ENCODE measurements at regions not wholly inside any gene's neighbourhood (a gene's known extent, or its start where the extent isn't known, plus 50 kb on each side); places are given as distances from the start of the nearest gene placed in this dataset.

GRCh38 chr10:2744547-2745200 is 322.7 kb upstream of the PFKP start:
- CTCF ChIA-PET = no interaction called here

DNA sequence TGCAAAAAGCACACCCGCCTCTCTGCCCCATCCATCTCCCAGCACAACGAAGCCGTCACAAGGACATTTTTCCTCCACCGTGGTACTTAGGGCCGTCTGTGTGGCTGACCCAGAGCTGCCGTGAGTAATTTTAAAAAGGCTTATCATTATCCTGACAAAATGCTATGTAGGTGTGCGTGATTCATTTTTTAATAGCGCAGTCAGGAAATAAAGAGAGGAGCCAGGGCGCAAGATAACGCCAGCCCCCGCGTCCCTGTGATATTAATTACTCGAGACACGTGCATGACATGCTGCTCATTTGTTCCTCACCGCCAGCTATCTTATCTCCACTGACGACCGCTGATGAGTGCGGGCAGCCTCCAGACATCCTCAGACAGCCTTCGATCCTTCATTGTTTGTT is 332.7 kb upstream of the PFKP start:
- POLR2A ChIA-PET = no interaction called here
- no peak for DNase-seq (ENCODE audit: extremely low spot score)
- TF ChIP-seq BHLHE40 (IDR thresholded peaks at IDR 0.05; ENCODE audit: borderline replicate concordance) (no peak), LEF1 (IDR thresholded peaks at IDR 0.05; ENCODE audit: borderline replicate concordance) (no peak), HDGF (IDR thresholded peaks at IDR 0.05; ENCODE audit: borderline replicate concordance) (no peak), SP1 (IDR thresholded peaks at IDR 0.05) (no peak), NFRKB (IDR thresholded peaks at IDR 0.05) (no peak), ZNF384 (IDR thresholded peaks at IDR 0.05) (no peak), CTBP1 (IDR thresholded peaks at IDR 0.05; ENCODE audit: borderline replicate concordance) (no peak), FOXK2 (IDR thresholded peaks at IDR 0.05) (no peak), FOXM1 (IDR thresholded peaks at IDR 0.05; ENCODE audit: borderline replicate concordance) (no peak), ARNT (IDR thresholded peaks at IDR 0.05) (no peak), TARDBP (IDR thresholded peaks at IDR 0.05) (no peak), L3MBTL2 (conservative IDR thresholded peaks at IDR 0.05) (no peak), SUZ12 (IDR thresholded peaks at IDR 0.05) (no peak)
- TF ChIP-seq, protein P1, sequence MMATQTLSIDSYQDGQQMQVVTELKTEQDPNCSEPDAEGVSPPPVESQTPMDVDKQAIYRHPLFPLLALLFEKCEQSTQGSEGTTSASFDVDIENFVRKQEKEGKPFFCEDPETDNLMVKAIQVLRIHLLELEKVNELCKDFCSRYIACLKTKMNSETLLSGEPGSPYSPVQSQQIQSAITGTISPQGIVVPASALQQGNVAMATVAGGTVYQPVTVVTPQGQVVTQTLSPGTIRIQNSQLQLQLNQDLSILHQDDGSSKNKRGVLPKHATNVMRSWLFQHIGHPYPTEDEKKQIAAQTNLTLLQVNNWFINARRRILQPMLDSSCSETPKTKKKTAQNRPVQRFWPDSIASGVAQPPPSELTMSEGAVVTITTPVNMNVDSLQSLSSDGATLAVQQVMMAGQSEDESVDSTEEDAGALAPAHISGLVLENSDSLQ (IDR thresholded peaks at IDR 0.05) = no peak
- CTCF ChIA-PET = no interaction called here

More at GRCh38 chr10:2744547-2745200, 322.7 kb upstream of the PFKP start:
- POLR2A ChIA-PET = no interaction called here
- no peak for DNase-seq (ENCODE audit: extremely low spot score)
- TF ChIP-seq NFRKB (IDR thresholded peaks at IDR 0.05) (no peak), FOXM1 (IDR thresholded peaks at IDR 0.05; ENCODE audit: borderline replicate concordance) (no peak), L3MBTL2 (conservative IDR thresholded peaks at IDR 0.05) (no peak), CTBP1 (IDR thresholded peaks at IDR 0.05; ENCODE audit: borderline replicate concordance) (no peak), TARDBP (IDR thresholded peaks at IDR 0.05) (no peak), ARNT (IDR thresholded peaks at IDR 0.05) (no peak), LEF1 (IDR thresholded peaks at IDR 0.05; ENCODE audit: borderline replicate concordance) (no peak), SP1 (IDR thresholded peaks at IDR 0.05) (no peak), HDGF (IDR thresholded peaks at IDR 0.05; ENCODE audit: borderline replicate concordance) (no peak), BHLHE40 (IDR thresholded peaks at IDR 0.05; ENCODE audit: borderline replicate concordance) (no peak), ZNF384 (IDR thresholded peaks at IDR 0.05) (no peak), FOXA1 (IDR thresholded peaks at IDR 0.05) (no peak), ELF4 (IDR thresholded peaks at IDR 0.05) (no peak)

DNA sequence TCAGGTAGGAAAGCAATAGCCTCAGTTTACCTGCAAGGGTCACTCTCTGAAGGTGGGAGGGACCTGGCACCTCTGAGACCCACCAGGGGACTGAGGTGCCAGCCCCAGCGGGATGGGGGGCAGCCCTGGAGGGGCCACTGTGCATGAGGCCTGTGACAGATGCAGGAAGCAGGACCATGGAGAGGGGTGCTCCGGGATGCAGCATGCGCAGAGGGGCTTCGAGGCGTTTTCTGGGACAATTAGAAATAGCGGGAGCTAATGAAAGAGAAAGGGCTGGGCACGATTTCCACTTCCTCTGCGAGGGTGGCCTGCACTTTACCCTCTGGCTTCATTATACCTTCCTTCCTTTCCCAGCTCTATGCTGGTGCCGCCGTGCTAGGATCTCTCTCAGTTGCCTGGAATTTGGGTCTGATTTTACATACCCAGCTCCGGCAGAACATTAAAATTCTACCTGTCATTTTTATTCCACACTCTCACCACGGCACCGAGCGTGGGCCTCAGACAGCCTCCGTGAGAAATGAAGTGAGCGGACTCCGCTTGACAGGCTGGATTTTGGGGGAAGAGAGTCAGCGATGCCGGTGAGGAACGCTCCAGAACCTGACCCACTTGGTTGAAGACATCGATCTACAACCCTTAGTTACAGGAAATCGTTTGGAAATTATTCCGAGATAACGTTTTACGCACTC is 333.9 kb upstream of the PFKP start:
- no peak for DNase-seq (ENCODE audit: extremely low spot score)
- TF ChIP-seq ARNT (IDR thresholded peaks at IDR 0.05) (no peak), L3MBTL2 (conservative IDR thresholded peaks at IDR 0.05) (no peak), NFRKB (IDR thresholded peaks at IDR 0.05) (no peak), ELF4 (IDR thresholded peaks at IDR 0.05) (no peak), FOXA1 (IDR thresholded peaks at IDR 0.05) (no peak)
- CTCF ChIA-PET = no interaction called here
- POLR2A ChIA-PET = no interaction called here

- TF ChIP-seq HDGF (IDR thresholded peaks at IDR 0.05; ENCODE audit: borderline replicate concordance) (no peak), FOXA1 (IDR thresholded peaks at IDR 0.05) (no peak), SP1 (IDR thresholded peaks at IDR 0.05) (no peak), TARDBP (IDR thresholded peaks at IDR 0.05) (no peak), BHLHE40 (IDR thresholded peaks at IDR 0.05; ENCODE audit: borderline replicate concordance) (no peak), ZNF384 (IDR thresholded peaks at IDR 0.05) (no peak), ARNT (IDR thresholded peaks at IDR 0.05) (no peak), NFRKB (IDR thresholded peaks at IDR 0.05) (no peak), FOXM1 (IDR thresholded peaks at IDR 0.05; ENCODE audit: borderline replicate concordance) (no peak)
- TF ChIP-seq, protein P1 (IDR thresholded peaks at IDR 0.05) = no peak
- POLR2A ChIA-PET = no interaction called here
- DNase-seq (ENCODE audit: extremely low spot score) = no peak
- CTCF ChIA-PET = no interaction called here
These were observed 335.4 kb upstream of the PFKP start for GRCh38 chr10:2731940-2732339.

DNA sequence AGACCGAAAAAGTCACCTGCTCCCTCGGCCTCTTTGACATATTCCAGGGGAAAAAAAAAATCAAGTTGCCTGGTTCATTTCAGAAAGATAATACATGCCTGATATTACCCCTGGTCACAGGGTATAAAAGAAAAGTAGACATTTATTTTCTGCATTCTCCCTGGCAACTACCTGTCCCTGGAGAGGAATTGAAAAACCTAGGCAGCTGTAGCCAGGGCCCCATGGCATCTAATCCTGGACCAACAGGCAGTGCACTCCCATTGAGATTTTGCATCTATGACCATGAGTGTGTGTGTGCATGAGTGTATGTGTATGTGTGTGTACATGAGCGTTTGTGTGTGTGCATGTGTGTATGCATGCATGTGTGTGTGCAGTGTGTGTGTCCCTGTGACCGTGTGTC is 338.2 kb upstream of the PFKP start:
- ChIA-PET POLR2A (no interaction called here), CTCF (no interaction called here)
- TF ChIP-seq TARDBP (IDR thresholded peaks at IDR 0.05) (no peak), ELF4 (IDR thresholded peaks at IDR 0.05) (no peak), CTBP1 (IDR thresholded peaks at IDR 0.05; ENCODE audit: borderline replicate concordance) (no peak), HDGF (IDR thresholded peaks at IDR 0.05; ENCODE audit: borderline replicate concordance) (no peak), LEF1 (IDR thresholded peaks at IDR 0.05; ENCODE audit: borderline replicate concordance) (no peak), L3MBTL2 (conservative IDR thresholded peaks at IDR 0.05) (no peak), FOXK2 (IDR thresholded peaks at IDR 0.05) (no peak), SUZ12 (IDR thresholded peaks at IDR 0.05) (no peak), BHLHE40 (IDR thresholded peaks at IDR 0.05; ENCODE audit: borderline replicate concordance) (no peak), NFRKB (IDR thresholded peaks at IDR 0.05) (no peak), FOXA1 (IDR thresholded peaks at IDR 0.05) (no peak), ARNT (IDR thresholded peaks at IDR 0.05) (no peak)
- TF ChIP-seq, protein P1 (IDR thresholded peaks at IDR 0.05) = no peak
- no peak for DNase-seq (ENCODE audit: extremely low spot score)

- CTCF ChIA-PET = no interaction called here
These were observed 339.3 kb upstream of the PFKP start for GRCh38 chr10:2728087-2728486.

More at GRCh38 chr10:2728087-2728486, 339.3 kb upstream of the PFKP start:
- DNase-seq (ENCODE audit: extremely low spot score) = no peak
- POLR2A ChIA-PET = no interaction called here
- TF ChIP-seq CTBP1 (IDR thresholded peaks at IDR 0.05; ENCODE audit: borderline replicate concordance) = no peak
- no peak for TF ChIP-seq HDGF (IDR thresholded peaks at IDR 0.05; ENCODE audit: borderline replicate concordance)
- no peak for TF ChIP-seq ARNT (IDR thresholded peaks at IDR 0.05)
- TF ChIP-seq FOXK2 (IDR thresholded peaks at IDR 0.05) = no peak
- no peak for TF ChIP-seq SUZ12 (IDR thresholded peaks at IDR 0.05)
- TF ChIP-seq L3MBTL2 (conservative IDR thresholded peaks at IDR 0.05) = no peak
- TF ChIP-seq FOXM1 (IDR thresholded peaks at IDR 0.05; ENCODE audit: borderline replicate concordance) = no peak
- no peak for TF ChIP-seq SP1 (IDR thresholded peaks at IDR 0.05)
- TF ChIP-seq ELF4 (IDR thresholded peaks at IDR 0.05) = no peak
- no peak for TF ChIP-seq FOXA1 (IDR thresholded peaks at IDR 0.05)
- TF ChIP-seq, protein P1 (IDR thresholded peaks at IDR 0.05) = no peak
- TF ChIP-seq BHLHE40 (IDR thresholded peaks at IDR 0.05; ENCODE audit: borderline replicate concordance) = no peak
